ELF-1 (cell line): ENCODE measurements at regions not wholly inside any gene's neighbourhood (a gene's known extent, or its start where the extent isn't known, plus 50 kb on each side); places are given as distances from the start of the nearest gene placed in this dataset.

Experiments
- DNase-seq: peaks from one replicate; pipeline ENCODE4 v3.0.0-alpha.2; 2016; ENCODE audit warnings: low read depth, low spot score

GRCh38 chr13:99860745-99861144, 110.8 kb downstream of the ZIC5 start:
- DNase-seq, result no peak

GRCh38 chr13:99859178-99860177, 112.1 kb downstream of the ZIC5 start:
- DNase-seq, result no peak

GRCh38 chr13:99857738-99858137, 113.8 kb downstream of the ZIC5 start:
- no peak for DNase-seq

- DNase-seq, result no peak
These were observed 115.8 kb downstream of the ZIC5 start for GRCh38 chr13:99855526-99856420.

DNA sequence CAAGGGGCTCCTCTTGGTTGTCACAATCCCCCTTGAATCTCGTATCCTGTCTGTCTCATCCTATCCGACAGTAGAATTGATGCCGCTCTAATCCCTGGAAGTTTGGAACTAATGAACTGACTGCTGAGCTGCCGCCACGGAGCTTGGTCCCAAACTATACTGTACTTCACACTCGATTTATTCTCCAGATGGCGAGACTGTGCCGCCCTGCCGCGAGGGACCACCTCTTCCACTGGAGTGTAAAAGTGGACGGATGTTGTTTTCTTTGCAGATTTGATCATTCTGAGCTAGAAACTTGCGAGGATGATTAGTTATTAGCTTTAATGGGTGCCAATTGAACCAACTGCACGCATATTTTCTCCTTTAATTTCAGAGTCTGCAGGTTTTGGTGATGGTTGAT, 117.2 kb downstream of the ZIC5 start:
- DNase-seq, result no peak

DNA sequence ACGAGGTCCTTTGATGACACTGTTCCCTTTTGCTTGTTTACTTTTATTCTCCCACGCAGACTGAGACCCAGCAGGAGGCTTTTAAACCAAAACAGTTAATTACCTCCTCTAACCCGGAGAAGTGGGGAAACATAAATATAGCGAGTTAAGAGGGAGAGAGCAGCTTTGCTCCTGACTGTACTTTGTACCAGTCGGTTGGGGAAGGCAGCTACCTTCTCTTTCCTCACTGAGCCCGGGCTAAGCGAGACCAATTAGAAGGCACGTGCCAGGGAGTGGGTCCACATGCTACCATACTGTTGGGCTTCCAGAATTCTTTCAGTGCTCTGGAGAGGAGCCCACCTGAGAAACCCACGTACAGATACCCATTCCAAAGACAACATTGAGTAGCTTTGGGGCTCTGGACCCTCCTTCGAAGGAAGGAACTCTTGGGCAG, 124.2 kb downstream of the ZIC5 start:
- no peak for DNase-seq

- DNase-seq, result no peak
These were observed 126.2 kb downstream of the ZIC5 start for GRCh38 chr13:99845161-99845874.

- no peak for DNase-seq
These were observed 127.1 kb downstream of the ZIC5 start for GRCh38 chr13:99844421-99844820.

- peak; percentile 22 for DNase-seq
These were observed 127.7 kb downstream of the ZIC5 start for GRCh38 chr13:99843872-99844271.

DNA sequence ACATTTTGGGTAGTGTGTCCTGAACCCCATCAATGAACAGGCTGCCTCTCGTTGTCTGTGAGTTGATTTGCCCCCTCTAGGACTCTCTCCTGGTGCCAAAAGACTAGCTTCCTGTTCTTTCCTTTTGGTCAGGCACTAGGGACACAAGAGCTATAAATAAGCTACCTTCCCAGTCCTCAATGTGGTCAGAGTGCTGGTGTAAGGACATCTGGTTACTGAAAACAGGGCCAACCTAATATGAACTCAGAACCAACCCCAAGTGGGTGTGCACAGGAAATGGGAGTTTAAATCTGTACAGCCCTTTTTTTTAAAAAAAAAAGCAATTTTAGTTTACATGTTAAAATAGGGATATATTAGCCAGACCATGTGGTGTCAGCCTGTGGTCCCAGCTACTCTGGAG, 129.2 kb downstream of the ZIC5 start:
- no peak for DNase-seq

GRCh38 chr13:99836291-99836690, 135.3 kb downstream of the ZIC5 start:
- no peak for DNase-seq

DNA sequence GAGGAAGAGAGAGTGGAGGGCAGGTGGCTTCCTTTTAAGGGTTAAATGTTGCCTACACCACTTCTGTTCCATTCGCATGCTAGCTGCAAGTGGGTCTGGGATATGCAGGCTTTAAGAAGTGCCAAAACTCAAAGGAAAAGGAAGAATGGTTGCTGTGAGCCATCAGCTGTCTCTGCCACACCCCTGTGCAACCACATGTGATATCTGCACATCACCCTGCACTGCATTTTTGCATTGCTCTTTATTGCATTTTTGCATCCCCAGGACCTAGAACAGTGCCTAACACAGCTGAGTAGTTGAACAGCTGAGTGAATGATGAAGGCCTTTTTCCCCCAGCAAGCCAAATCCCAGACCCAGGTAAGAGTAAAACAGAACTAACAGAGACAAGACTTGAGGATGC, 136.1 kb downstream of the ZIC5 start:
- DNase-seq, result no peak

DNA sequence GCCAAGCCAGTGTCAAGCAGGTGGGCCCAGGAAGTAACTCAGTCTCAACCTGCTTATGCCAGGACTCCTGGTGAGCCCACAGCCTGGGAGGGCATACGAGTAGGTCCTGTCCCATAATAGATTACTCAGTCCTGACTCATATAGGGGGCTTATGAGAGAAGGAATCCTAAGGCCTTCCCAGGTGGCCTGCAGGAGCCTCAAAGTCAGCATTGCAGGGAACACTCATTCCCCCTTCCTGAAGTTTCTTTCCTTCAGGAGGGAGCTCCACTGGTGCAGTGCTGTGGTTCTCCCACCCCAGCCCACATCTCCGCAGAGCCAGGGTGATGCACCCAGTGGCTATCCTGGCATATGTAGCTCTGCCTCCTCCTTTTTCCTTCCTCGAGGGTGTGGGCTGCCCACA, 137.3 kb downstream of the ZIC5 start:
- no peak for DNase-seq

DNA sequence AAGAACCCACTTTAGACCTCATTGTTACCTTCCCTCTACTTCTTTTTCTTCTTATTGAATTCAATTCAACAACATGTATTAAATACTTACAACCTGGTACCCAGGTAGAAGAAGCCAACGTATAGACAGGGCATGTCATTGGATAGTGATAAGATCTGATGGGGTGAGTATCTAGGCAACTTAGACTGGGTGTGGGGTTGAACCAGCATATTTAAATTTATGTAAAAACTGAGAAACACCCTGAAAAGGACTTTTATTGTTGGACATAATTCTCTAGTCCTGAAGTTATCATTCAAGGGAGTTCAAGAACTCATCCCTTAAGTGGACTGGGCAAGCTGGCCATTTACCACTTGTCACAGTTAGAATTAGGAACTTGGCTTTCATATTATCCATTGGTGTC, 139.2 kb downstream of the ZIC5 start:
- no peak for DNase-seq

- DNase-seq, result peak; percentile 42
These were observed 140.6 kb downstream of the ZIC5 start for GRCh38 chr13:99830931-99831330.

- no peak for DNase-seq
These were observed 141.9 kb downstream of the ZIC5 start for GRCh38 chr13:99829593-99830239.

- no peak for DNase-seq
These were observed 142.4 kb downstream of the ZIC5 start for GRCh38 chr13:99829161-99829560.

DNA sequence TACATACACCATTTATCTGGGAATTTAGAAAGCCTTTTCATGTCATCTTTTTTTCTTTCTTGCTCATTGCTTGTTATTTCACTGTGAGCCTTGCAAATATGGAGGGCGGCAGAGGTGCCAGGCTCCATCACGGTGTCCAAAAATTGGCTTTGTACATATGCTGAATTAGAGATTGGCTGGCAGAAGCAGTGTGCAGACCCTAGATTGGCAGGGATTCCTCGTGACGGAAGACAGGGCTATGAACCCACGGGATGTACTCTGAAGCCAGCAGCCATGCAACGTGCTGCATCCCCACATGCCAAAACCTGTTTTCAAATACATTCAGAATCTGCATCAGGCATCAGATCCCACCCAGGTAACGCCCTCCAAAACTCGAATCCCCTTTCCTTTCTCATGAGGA, 142.8 kb downstream of the ZIC5 start:
- no peak for DNase-seq

DNA sequence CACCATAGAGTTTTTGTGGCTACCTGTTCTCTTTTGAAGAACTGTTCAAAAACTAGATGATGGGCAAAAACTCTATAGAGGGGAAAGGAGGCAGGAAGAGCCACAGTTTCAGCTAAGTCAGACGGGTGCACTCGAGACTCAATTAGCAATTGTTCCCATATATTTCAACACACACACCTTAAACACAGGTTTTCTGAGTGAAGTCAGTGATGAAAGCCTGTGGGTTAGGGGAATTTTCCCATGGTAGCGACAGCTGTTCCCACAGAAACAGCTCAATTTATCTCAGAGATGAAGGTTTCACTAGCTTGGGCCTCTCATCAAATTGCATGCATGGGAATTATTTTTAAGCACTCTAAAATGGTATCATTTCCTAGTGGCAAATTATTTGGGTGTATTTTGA, 143.4 kb downstream of the ZIC5 start:
- DNase-seq, result no peak

- no peak for DNase-seq
These were observed 144.4 kb downstream of the ZIC5 start for GRCh38 chr13:99827011-99827772.
